ENCODE measurements at regions not wholly inside any gene's neighbourhood (a gene's known extent, or its start where the extent isn't known, plus 50 kb on each side); places are given as distances from the start of the nearest gene placed in this dataset.
"Not testable (repeated sequence)": the region's sequence is repeated elsewhere in the genome, so short reads cannot be mapped to it uniquely, and the experiment has no call there.

DNA sequence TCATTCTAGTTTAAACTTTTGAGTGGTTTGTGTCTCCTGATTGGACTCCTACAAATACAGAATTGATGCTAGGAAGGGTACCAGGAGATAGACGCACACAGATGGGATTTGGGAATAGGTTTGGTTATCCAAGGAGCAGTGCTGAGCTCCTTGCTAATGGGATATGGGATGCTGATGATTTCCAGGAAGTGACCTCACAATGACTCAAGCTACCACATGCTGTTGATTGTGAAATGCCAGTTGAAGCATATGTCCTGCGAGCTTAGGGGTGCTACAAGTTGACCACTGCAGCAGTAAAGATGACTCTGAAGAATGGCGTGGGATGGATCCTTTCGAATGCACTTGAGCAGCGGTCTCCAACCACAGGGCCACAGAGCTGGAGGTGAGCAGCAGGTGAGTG lies 343.2 kb downstream of the ZNF37A start:
- TF ChIP-seq, protein P1, sequence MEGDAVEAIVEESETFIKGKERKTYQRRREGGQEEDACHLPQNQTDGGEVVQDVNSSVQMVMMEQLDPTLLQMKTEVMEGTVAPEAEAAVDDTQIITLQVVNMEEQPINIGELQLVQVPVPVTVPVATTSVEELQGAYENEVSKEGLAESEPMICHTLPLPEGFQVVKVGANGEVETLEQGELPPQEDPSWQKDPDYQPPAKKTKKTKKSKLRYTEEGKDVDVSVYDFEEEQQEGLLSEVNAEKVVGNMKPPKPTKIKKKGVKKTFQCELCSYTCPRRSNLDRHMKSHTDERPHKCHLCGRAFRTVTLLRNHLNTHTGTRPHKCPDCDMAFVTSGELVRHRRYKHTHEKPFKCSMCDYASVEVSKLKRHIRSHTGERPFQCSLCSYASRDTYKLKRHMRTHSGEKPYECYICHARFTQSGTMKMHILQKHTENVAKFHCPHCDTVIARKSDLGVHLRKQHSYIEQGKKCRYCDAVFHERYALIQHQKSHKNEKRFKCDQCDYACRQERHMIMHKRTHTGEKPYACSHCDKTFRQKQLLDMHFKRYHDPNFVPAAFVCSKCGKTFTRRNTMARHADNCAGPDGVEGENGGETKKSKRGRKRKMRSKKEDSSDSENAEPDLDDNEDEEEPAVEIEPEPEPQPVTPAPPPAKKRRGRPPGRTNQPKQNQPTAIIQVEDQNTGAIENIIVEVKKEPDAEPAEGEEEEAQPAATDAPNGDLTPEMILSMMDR (conservative IDR thresholded peaks at IDR 0.05 in 1 of 2, IDR thresholded peaks at IDR 0.05 in 1 of 2; ENCODE audit: low read depth in 1 of 2, low read length in 2 of 2): not testable (repeated sequence)
- not testable (repeated sequence) for TF ChIP-seq EZH2 (IDR thresholded peaks at IDR 0.05; ENCODE audit: low read length, missing control alignments)
